ENCODE measurements at regions not wholly inside any gene's neighbourhood (a gene's known extent, or its start where the extent isn't known, plus 50 kb on each side); places are given as distances from the start of the nearest gene placed in this dataset.

GRCh38 chr2:129892360-129892759 lies 87.1 kb upstream of the RAB6C start (continued):
- TF ChIP-seq ZNF281 (CRISPR knock-in tag; IDR thresholded peaks at IDR 0.05) (no peak), FOXK1 (CRISPR knock-in tag; IDR thresholded peaks at IDR 0.05) (no peak), OVOL2 (CRISPR knock-in tag; IDR thresholded peaks at IDR 0.05; ENCODE audit: borderline replicate concordance) (no peak), GTF2I (CRISPR knock-in tag; conservative IDR thresholded peaks at IDR 0.05) (no peak), ATF1 (CRISPR knock-in tag; IDR thresholded peaks at IDR 0.05) (no peak), FOXJ3 (CRISPR knock-in tag; IDR thresholded peaks at IDR 0.05; ENCODE audit: borderline replicate concordance) (no peak), ZBTB21 (CRISPR knock-in tag; IDR thresholded peaks at IDR 0.05; ENCODE audit: borderline replicate concordance) (no peak), MLX (CRISPR knock-in tag; IDR thresholded peaks at IDR 0.05) (no peak), PREB (CRISPR knock-in tag; IDR thresholded peaks at IDR 0.05; ENCODE audit: borderline replicate concordance) (no peak), ZNF416 (CRISPR knock-in tag; IDR thresholded peaks at IDR 0.05) (no peak), ATF3 (CRISPR knock-in tag; conservative IDR thresholded peaks at IDR 0.05) (no peak), NFATC4 (CRISPR knock-in tag; IDR thresholded peaks at IDR 0.05) (no peak), ATF2 (CRISPR knock-in tag; IDR thresholded peaks at IDR 0.05; ENCODE audit: borderline replicate concordance, low read depth) (no peak)

- DNase-seq (ENCODE audit: low spot score) (no peak), ATAC-seq (no peak)
- TF ChIP-seq ZNF232 (CRISPR knock-in tag; IDR thresholded peaks at IDR 0.05) (no peak), MXD4 (CRISPR knock-in tag; IDR thresholded peaks at IDR 0.05; ENCODE audit: borderline replicate concordance) (no peak), FOXJ3 (CRISPR knock-in tag; IDR thresholded peaks at IDR 0.05; ENCODE audit: borderline replicate concordance) (no peak), ZBTB21 (CRISPR knock-in tag; IDR thresholded peaks at IDR 0.05; ENCODE audit: borderline replicate concordance) (no peak), FOXP1 (CRISPR knock-in tag; IDR thresholded peaks at IDR 0.05; ENCODE audit: borderline replicate concordance) (no peak)
- Mint-ChIP-seq H3K4me1 (no peaks in the 10 kb centered on the region), H3K36me3 (no peaks in the 10 kb centered on the region), H3K27me3 (ENCODE audit: low read depth) (no peaks in the 10 kb centered on the region; the same call in 1 of the 2 replicates), H3K4me3 (no peak overlapping the region), H3K9me3 (no peaks in the 10 kb centered on the region), H3K27ac (no peak overlapping the region)
- ChIA-PET CTCF (no interaction called here), POLR2A (no interaction called here)
These were observed 86.7 kb upstream of the RAB6C start for GRCh38 chr2:129892773-129893172.

- ChIA-PET POLR2A (no interaction called here), CTCF (no interaction called here)
- Mint-ChIP-seq H3K4me1 (no peaks in the 10 kb centered on the region), H3K27ac (no peak overlapping the region), H3K27me3 (ENCODE audit: low read depth) (no peaks in the 10 kb centered on the region; the same call in 1 of the 2 replicates), H3K4me3 (no peak overlapping the region), H3K36me3 (no peaks in the 10 kb centered on the region), H3K9me3 (no peaks in the 10 kb centered on the region; the same call in 1 of the 2 replicates)
- ATAC-seq (no peak), DNase-seq (ENCODE audit: low spot score) (no peak)
- no peak for TF ChIP-seq HMGA2 (CRISPR knock-in tag; IDR thresholded peaks at IDR 0.05)
- no peak for TF ChIP-seq CBFB (CRISPR knock-in tag; IDR thresholded peaks at IDR 0.05; ENCODE audit: low read depth)
- TF ChIP-seq ZBTB21 (CRISPR knock-in tag; IDR thresholded peaks at IDR 0.05; ENCODE audit: borderline replicate concordance), result no peak
These were observed 86.2 kb upstream of the RAB6C start for GRCh38 chr2:129893244-129893643.
